ENCODE measurements at regions not wholly inside any gene's neighbourhood (a gene's known extent, or its start where the extent isn't known, plus 50 kb on each side); places are given as distances from the start of the nearest gene placed in this dataset.

DNA sequence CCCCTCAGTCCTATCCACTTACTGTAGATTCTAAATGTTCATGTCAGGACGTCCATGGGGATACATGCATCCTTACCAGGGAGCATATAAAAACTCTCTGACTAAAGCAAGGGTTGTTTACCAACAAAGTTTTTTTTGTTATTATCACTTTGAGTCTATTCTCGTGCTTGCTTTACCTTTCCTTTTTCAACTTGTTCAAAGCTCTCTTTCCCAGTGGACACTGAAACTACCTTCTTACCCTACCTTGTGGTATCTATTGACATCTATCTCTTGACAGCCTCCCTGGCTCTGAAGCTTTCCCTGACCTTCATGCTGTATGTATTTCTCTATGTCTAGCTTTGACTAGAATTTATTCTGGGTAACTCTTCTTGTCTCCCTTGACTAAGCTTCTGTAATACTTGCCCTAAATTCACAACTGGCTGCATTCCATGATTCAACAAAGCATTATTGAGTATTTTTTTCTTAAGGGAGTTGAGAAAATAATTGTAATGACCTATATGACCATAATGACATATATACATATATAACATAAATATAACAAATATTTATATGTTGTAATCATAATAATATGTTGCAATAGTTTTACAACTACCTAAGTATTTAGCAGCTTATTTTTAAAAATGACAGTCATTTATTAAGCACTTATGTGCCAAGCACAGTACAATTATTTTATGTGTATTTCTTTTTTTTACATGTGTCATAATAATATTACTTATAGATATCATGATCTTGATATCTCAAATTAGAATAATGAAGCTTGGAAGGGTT is 403.4 kb upstream of the SPRY2 start:
- TF ChIP-seq CTCF (conservative IDR thresholded peaks at IDR 0.05): no peak
- no peak for TF ChIP-seq ZFX (IDR thresholded peaks at IDR 0.05)
